HG02938 (cell line): ENCODE measurements at regions not wholly inside any gene's neighbourhood (a gene's known extent, or its start where the extent isn't known, plus 50 kb on each side); places are given as distances from the start of the nearest gene placed in this dataset.
"Not testable (repeated sequence)": the region's sequence is repeated elsewhere in the genome, so short reads cannot be mapped to it uniquely, and the experiment has no call there.

Experiments
- ATAC-seq: cut with Tn5 transposase; IDR thresholded peaks from one replicate; pipeline ENCODE4 v1.9.1; 2021; ENCODE audit warnings: mild to moderate bottlenecking, moderate library complexity; ENCODE audit not compliant: unreplicated experiment

GRCh38 chr2:66317268-66317890 is 117.5 kb upstream of the MEIS1 start:
- ATAC-seq, result no peak

GRCh38 chr2:66306483-66306882 is 128.4 kb upstream of the MEIS1 start:
- no peak for ATAC-seq

DNA sequence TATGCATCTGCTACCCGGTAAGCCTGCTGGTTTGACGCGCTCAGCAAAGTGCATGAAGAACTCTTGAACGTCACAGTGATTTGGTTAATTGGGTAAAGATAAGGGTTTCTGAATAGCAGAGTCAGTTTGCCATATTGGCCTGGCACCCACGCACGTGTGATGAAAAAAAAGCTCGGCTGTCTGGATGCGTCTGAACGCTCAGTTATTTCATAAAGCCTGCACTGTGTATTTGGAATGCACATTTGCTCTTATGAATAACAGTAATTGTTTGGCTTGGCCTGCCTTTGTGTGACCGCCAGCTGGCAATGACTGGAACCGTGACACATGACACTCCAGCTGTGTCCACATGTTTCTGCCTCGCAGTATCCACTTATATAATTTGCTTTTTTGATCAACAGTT is 129.2 kb upstream of the MEIS1 start:
- ATAC-seq, result no peak

- ATAC-seq, result peak; percentile 74
These were observed 131.5 kb upstream of the MEIS1 start for GRCh38 chr2:66303471-66303870.

- no peak for ATAC-seq
These were observed 133.2 kb upstream of the MEIS1 start for GRCh38 chr2:66301767-66302140.

DNA sequence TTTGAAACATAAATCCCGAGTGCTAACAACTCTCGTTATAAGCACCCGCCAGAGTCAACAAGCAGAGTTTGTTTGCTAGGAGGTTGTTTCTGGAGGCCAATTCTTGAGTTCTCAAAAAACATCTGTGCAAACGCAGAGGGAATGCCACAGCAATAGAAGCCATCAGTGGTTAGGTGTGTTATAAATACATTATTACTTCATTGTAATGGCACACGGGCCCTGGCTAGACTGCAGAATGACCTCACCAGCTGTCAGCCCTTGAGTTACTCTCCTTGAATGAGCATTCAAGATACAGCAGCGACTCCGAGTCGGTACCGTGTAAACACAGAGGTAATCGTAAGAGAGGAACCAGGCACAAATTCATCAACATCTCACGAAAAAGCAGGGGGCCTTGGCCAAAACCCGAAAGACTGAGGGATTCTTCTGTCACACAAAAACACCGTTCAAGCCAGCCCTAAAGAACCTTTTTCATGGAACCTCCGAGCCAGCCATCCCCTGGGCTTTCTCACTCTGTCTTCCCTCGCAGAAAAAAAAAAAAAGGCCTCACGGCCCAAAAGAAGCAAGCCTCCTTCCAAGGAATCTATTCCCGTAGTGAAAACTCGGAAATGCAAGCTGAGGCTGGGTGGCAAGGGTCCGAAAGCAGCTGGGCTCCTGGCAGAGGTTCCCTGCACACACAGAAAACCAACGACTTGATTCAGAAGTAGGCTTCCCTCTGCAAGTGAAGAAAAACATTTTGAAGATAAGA is 133.7 kb upstream of the MEIS1 start:
- ATAC-seq, result no peak

GRCh38 chr2:66283787-66284186 is 151.1 kb upstream of the MEIS1 start:
- ATAC-seq, result no peak

- no peak for ATAC-seq
These were observed 152.9 kb upstream of the MEIS1 start for GRCh38 chr2:66281980-66282379.

DNA sequence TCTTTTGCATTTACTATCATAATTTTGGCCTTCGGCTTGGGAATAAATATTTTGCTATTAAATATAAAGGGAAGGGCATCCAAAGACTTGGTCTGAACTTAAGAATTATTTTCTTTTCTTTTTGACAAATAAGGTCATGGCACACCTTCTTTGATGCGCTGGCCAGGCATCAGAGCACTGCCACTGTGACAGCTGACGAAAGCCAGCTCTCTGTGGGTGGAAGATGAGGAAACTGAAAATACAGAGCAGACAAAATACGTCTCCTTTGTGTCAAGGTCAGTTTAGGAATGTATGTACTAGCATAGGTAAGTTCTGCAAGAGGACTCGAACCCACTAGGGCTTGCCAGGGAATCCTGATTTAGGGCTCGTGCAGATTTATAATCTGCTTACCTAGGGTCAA is 155.9 kb upstream of the MEIS1 start:
- no peak for ATAC-seq

DNA sequence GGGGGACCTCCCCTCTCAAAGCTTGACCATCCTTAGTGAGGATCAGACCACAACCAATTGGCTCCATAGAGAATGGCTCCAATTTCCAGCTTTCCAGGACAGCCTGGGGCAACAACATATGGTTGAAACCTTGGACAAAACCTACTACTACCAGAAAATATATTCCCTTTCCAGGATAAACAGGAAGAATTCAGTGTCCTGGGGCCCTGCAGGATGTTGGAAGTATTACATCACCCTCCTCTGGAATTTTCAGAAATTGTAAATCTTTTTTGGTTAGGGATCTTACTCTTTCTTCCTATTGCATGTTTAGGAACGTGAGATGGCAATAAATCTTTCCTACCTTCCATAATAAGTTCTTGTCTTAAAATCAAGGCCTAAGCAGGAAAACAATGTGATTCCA is 158.9 kb upstream of the MEIS1 start:
- ATAC-seq, result no peak

- no peak for ATAC-seq
These were observed 160.9 kb upstream of the MEIS1 start for GRCh38 chr2:66273933-66274490.

DNA sequence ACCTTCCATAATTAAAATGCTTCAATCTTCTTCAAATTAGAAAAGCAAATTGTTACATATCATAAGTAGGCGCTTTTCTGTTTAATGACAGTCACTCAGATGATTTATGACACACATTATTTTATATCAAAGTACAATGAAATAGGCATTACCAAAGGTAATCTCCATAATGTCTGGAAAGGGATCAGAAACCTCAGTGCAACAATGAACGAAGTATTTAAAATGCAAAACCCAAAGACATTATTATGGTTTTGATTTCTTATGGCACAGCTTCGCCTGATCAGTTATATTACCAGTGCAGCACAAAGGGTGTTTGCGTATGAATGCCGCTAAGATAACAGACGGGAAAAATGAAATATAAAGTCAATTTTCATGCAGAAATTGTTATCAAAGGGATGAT is 162.2 kb upstream of the MEIS1 start:
- no peak for ATAC-seq

GRCh38 chr2:66271777-66272176 is 163.1 kb upstream of the MEIS1 start:
- no peak for ATAC-seq

DNA sequence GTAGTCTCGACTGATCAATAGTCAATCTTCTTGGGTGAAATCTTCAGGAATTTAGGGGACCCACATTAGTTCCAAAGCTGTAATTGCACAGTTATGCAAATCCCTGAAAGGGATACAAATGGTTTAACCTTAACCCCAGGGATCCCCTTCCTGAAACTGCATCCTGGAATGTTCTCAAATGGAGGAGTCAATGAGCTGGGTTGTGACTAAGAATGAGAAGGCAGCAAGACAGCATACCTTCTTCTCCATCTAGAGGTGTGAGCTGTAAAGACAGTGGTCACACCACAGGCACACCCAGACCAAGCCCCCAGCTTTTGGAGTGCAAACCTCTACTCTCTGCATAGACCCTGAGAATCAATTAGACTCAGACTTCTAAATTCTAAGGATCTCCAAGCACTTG is 164.7 kb upstream of the MEIS1 start:
- ATAC-seq, result no peak

- no peak for ATAC-seq
These were observed 165.8 kb upstream of the MEIS1 start for GRCh38 chr2:66269166-66269565.

GRCh38 chr2:66268756-66269155 is 166.2 kb upstream of the MEIS1 start:
- no peak for ATAC-seq

- no peak for ATAC-seq
These were observed 170.6 kb upstream of the MEIS1 start for GRCh38 chr2:66264354-66264753.

DNA sequence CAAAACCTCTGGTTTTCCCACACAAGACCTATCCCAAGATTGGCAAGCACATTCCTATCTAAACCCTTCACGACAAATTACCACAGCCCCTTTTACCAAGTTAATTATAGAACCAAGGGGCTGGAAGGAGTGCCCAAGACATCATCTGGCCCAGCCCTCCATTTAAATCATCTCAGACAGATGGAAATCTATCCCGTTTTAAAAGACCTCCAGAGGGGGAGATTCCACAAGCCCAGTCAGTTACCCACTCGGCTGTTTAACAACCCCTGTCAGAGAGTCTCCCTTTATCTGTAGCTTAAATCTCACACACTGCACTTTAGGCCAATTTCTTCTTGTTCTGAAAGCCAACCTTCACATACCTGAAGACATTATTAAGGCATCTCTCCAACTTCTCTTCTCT is 179.1 kb upstream of the MEIS1 start:
- ATAC-seq, result no peak

DNA sequence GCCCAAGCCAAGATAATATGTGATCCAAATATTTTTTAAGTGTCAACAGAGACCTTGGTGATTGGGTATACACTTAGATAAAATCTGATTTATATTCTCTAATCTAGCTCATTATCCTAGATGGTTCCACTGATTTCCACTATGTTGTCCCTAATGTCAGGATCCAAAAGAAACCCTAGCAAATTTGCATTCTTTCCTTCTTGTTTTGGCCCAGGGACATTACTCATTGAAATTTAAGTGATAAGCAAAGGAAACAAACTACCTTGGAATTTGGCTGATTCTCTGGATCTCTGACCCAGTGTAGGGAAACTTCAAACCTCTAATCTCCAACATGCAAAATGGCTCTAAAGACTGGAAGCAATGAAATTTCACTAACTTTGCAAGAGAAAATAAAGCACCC is 179.8 kb upstream of the MEIS1 start:
- ATAC-seq, result no peak

DNA sequence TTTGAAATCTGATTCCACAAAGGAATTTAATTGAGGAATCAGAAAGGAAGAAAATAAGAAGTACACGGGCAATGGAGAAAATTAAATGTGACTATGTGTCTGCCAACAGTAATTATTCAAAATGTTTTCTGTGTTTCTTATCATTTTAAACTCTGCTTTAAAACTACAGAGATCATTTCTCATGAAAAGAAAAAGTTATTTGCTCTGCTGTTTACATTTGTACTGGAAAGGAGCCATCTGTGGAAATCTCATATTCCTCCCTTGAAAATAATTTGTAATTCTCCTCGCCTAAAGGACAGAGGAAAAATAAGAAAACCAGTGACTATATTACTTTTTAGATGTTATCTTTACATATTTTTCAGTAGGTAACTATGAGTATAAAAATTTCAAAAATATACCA is 181.9 kb upstream of the MEIS1 start:
- ATAC-seq, result no peak

DNA sequence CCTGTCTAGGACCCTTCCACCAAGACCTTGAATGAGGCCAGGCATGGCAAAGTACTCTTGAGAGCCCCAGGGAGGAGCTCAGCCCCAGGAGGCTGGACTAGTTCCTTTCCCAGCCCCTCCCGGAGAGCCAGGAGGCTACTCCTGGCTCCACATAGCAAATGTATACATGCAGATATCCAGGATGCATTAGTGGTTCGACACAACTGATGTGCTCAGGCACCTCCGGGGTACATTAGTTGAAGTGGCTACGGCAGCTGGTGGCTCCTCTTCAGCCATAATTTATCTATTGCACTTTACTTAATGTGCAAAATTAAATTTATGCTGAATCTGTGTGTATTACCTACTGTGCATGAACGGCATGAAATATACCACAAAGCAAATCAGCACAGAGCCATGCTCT is 182.8 kb upstream of the MEIS1 start:
- no peak for ATAC-seq

DNA sequence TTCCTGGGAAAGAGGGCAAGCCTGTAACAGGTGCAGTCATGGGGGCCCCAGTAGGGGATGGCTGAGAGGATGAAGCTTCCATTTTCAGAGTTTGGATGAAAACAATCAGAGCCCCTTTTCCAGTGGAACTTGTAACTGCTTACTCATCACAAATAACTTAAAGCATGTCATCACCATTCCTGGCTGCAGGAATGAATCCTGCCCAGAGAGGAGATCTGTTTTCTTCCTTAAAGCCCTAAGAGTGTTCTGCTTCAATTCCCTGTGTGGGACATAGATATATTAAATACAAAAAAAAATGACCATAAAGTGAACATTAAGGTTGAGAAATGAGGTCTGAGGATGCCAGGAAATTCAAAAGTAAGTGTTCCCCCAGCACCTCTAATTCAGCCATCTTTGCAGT is 183.4 kb upstream of the MEIS1 start:
- no peak for ATAC-seq

GRCh38 chr2:66249089-66249488 is 185.8 kb upstream of the MEIS1 start:
- ATAC-seq, result not testable (repeated sequence)
